ENCODE measurements at regions not wholly inside any gene's neighbourhood (a gene's known extent, or its start where the extent isn't known, plus 50 kb on each side); places are given as distances from the start of the nearest gene placed in this dataset.
A peak's percentile ranks its signal among the peaks of the same experiment; 100 is the strongest.

GRCh38 chr5:143547342-143547741, 143.9 kb upstream of the NR3C1 start (continued):
- TF ChIP-seq, protein P1, sequence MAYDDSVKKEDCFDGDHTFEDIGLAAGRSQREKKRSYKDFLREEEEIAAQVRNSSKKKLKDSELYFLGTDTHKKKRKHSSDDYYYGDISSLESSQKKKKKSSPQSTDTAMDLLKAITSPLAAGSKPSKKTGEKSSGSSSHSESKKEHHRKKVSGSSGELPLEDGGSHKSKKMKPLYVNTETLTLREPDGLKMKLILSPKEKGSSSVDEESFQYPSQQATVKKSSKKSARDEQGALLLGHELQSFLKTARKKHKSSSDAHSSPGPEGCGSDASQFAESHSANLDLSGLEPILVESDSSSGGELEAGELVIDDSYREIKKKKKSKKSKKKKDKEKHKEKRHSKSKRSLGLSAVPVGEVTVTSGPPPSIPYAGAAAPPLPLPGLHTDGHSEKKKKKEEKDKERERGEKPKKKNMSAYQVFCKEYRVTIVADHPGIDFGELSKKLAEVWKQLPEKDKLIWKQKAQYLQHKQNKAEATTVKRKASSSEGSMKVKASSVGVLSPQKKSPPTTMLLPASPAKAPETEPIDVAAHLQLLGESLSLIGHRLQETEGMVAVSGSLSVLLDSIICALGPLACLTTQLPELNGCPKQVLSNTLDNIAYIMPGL (CRISPR knock-in tag; IDR thresholded peaks at IDR 0.05; ENCODE audit: borderline replicate concordance in 1 of 2, low read depth in 1 of 2), result peak in 1 of 2 experiments; percentile 41; a peak in 1 of 4 replicates
- TF ChIP-seq RFX3 (CRISPR knock-in tag; IDR thresholded peaks at IDR 0.05) (no peak), DPF2 (CRISPR knock-in tag; IDR thresholded peaks at IDR 0.05; ENCODE audit: borderline replicate concordance, low read depth) (peak; percentile 75; the same call in 1 of the 2 replicates), HMG20A (CRISPR knock-in tag; IDR thresholded peaks at IDR 0.05; ENCODE audit: borderline replicate concordance) (peak; percentile 98), SOX6 (IDR thresholded peaks at IDR 0.05) (no peak), SOX6 (CRISPR knock-in tag; IDR thresholded peaks at IDR 0.05) (peak; percentile 98), PREB (CRISPR knock-in tag; IDR thresholded peaks at IDR 0.05) (no peak), ZNF362 (CRISPR knock-in tag; IDR thresholded peaks at IDR 0.05; ENCODE audit: borderline replicate concordance) (peak; percentile 80; the same call in 1 of the 2 replicates), TARDBP (CRISPR knock-in tag; IDR thresholded peaks at IDR 0.05) (peak; percentile 69; the same call in 1 of the 2 replicates), FOXK1 (CRISPR knock-in tag; IDR thresholded peaks at IDR 0.05; ENCODE audit: borderline replicate concordance, low read depth) (peak; percentile 97), MIXL1 (CRISPR knock-in tag; IDR thresholded peaks at IDR 0.05) (peak; percentile 80), SOX13 (IDR thresholded peaks at IDR 0.05) (peak; percentile 95), SOX13 (CRISPR knock-in tag; conservative IDR thresholded peaks at IDR 0.05 in 1 of 2, IDR thresholded peaks at IDR 0.05 in 1 of 2) (peak in 1 of 2 experiments; percentile 100; a peak in 2 of 4 replicates), RXRB (CRISPR knock-in tag; IDR thresholded peaks at IDR 0.05; ENCODE audit: borderline replicate concordance) (peak; percentile 94), SP5 (CRISPR knock-in tag; IDR thresholded peaks at IDR 0.05; ENCODE audit: borderline replicate concordance, low read depth) (peak; percentile 32; the same call in 1 of the 2 replicates), HDAC2 (CRISPR knock-in tag; IDR thresholded peaks at IDR 0.05) (peak; percentile 98), ZNF609 (CRISPR knock-in tag; IDR thresholded peaks at IDR 0.05; ENCODE audit: borderline replicate concordance) (peak; percentile 95), HDAC1 (CRISPR knock-in tag; IDR thresholded peaks at IDR 0.05) (peak; percentile 81)

Data from HepG2 (cell line).